ENCODE measurements at regions not wholly inside any gene's neighbourhood (a gene's known extent, or its start where the extent isn't known, plus 50 kb on each side); places are given as distances from the start of the nearest gene placed in this dataset.

DNA sequence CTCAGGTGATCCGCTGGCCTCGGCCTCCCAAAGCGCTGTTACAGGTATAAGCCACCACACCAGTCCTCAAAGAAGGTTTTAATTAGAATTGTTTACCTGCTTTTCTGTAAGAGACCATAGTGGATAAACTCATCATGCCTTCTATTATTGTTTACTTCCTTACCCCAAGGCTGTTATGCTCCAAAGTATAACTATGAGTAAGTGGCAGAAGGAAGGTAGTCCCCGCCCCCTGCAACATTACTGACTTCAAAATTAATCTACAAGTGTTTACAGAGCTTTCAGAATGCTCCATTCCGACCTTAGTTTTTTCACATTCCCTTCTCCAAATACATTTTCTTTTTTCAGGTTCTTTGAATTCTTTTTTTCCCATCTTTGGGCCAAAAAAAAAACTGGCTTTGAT lies 480.5 kb upstream of the NOX3 start:
- TF ChIP-seq, protein P1, sequence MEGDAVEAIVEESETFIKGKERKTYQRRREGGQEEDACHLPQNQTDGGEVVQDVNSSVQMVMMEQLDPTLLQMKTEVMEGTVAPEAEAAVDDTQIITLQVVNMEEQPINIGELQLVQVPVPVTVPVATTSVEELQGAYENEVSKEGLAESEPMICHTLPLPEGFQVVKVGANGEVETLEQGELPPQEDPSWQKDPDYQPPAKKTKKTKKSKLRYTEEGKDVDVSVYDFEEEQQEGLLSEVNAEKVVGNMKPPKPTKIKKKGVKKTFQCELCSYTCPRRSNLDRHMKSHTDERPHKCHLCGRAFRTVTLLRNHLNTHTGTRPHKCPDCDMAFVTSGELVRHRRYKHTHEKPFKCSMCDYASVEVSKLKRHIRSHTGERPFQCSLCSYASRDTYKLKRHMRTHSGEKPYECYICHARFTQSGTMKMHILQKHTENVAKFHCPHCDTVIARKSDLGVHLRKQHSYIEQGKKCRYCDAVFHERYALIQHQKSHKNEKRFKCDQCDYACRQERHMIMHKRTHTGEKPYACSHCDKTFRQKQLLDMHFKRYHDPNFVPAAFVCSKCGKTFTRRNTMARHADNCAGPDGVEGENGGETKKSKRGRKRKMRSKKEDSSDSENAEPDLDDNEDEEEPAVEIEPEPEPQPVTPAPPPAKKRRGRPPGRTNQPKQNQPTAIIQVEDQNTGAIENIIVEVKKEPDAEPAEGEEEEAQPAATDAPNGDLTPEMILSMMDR (IDR thresholded peaks at IDR 0.05), result no peak
- no peak for TF ChIP-seq POLR2A (IDR thresholded peaks at IDR 0.05)
